GM23338 (cell line): ENCODE measurements at regions not wholly inside any gene's neighbourhood (a gene's known extent, or its start where the extent isn't known, plus 50 kb on each side); places are given as distances from the start of the nearest gene placed in this dataset.

Source experiments
- ATAC-seq: fragments of 200-7000 bp; cut with Tn5 transposase; 3 replicates; pipeline ENCODE4 v1.9.1; 2020
- DNase-seq: peaks from one replicate; pipeline ENCODE4 v3.0.0-alpha.2; 2015; ENCODE audit warnings: low spot score
- H2AFZ ChIP-seq: fragments of 200-600 bp; sonication (generic); 2 replicates; pipeline ENCODE4 v1.8.0; 2016; ENCODE audit warnings: antibody characterized with exemption, mild to moderate bottlenecking, moderate library complexity
- H3F3A ChIP-seq: fragments of 200-600 bp; sonication (generic); replicated peaks from 2 replicates; pipeline ENCODE4 v1.8.0; 2017; ENCODE audit warnings: antibody characterized with exemption, mixed run types, low read depth
- H3K27ac ChIP-seq: fragments of 200-600 bp; sonication (generic); 2 replicates; pipeline ENCODE4 v1.6.1; 2016; ENCODE audit warnings: low read depth
- H3K27me3 ChIP-seq: fragments of 200-600 bp; sonication (generic); 2 replicates; pipeline ENCODE4 v1.8.0; 2016; ENCODE audit warnings: mild to moderate bottlenecking, mixed run types, moderate library complexity; ENCODE audit not compliant: insufficient read depth
- H3K36me3 ChIP-seq: fragments of 200-600 bp; sonication (generic); 2 replicates; pipeline ENCODE4 v1.8.0; 2016; ENCODE audit warnings: mild to moderate bottlenecking; ENCODE audit not compliant: insufficient read depth
- H3K4me1 ChIP-seq: fragments of 200-600 bp; sonication (generic); 2 replicates; pipeline ENCODE4 v1.8.0; 2016; ENCODE audit warnings: mild to moderate bottlenecking, moderate library complexity; ENCODE audit not compliant: insufficient read depth
- H3K4me2 ChIP-seq: fragments of 200-600 bp; sonication (generic); 2 replicates; pipeline ENCODE4 v1.7.1; 2017; ENCODE audit warnings: mixed run types
- H3K4me3 ChIP-seq: fragments of 200-600 bp; sonication (generic); 2 replicates; pipeline ENCODE4 v1.6.1; 2016; ENCODE audit warnings: mixed run types
- H3K79me2 ChIP-seq: fragments of 200-600 bp; sonication (generic); replicated peaks from 2 replicates; pipeline ENCODE4 v1.8.0; 2017; ENCODE audit warnings: mild to moderate bottlenecking; ENCODE audit not compliant: insufficient read depth
- H3K9me2 ChIP-seq: fragments of 200-600 bp; sonication (generic); 2 replicates; pipeline ENCODE4 v1.8.0; 2017; ENCODE audit not compliant: insufficient read depth
- H4K20me1 ChIP-seq: fragments of 200-600 bp; sonication (generic); replicated peaks from 2 replicates; pipeline ENCODE4 v1.8.0; 2017; ENCODE audit warnings: mild to moderate bottlenecking; ENCODE audit not compliant: insufficient read depth
- H3K27ac Mint-ChIP-seq: 2 replicates; pipeline ENCODE4 v1.8.0; 2020; ENCODE audit warnings: inconsistent platforms, mild to moderate bottlenecking, moderate library complexity, mixed read lengths
- H3K27me3 Mint-ChIP-seq: 3 replicates; pipeline ENCODE4 v1.8.0; 2022; ENCODE audit warnings: low read depth, mild to moderate bottlenecking, moderate library complexity, mixed read lengths, inconsistent platforms; ENCODE audit not compliant: insufficient read depth, poor library complexity
- H3K36me3 Mint-ChIP-seq: 3 replicates; pipeline ENCODE4 v1.8.0; 2021; ENCODE audit warnings: low read depth, mild to moderate bottlenecking, inconsistent platforms, moderate library complexity, mixed read lengths
- H3K4me1 Mint-ChIP-seq: 3 replicates; pipeline ENCODE4 v1.8.0; 2020; ENCODE audit warnings: mild to moderate bottlenecking, inconsistent platforms, mixed read lengths
- H3K4me3 Mint-ChIP-seq: 3 replicates; pipeline ENCODE4 v1.8.0; 2021; ENCODE audit warnings: moderate library complexity, mild to moderate bottlenecking, inconsistent platforms, mixed read lengths
- H3K9me3 Mint-ChIP-seq: 3 replicates; pipeline ENCODE4 v1.8.0; 2020; ENCODE audit warnings: moderate library complexity, mild to moderate bottlenecking, inconsistent platforms, mixed read lengths
- CREB1 ChIP-seq: fragments of 250-450 bp; sonication (Bioruptor Pico); IDR thresholded peaks from 2 replicates; pipeline ENCODE4 v1.5.0; 2020; ENCODE audit warnings: low read depth, mild to moderate bottlenecking, moderate library complexity
- EZH2 ChIP-seq: fragments of 200-600 bp; sonication (generic); IDR thresholded peaks from one replicate; pipeline ENCODE4 v1.8.0; 2017; ENCODE audit warnings: antibody characterized with exemption, mild to moderate bottlenecking, low read depth; ENCODE audit not compliant: unreplicated experiment
- EZH2phosphoT487 ChIP-seq: fragments of 200-600 bp; sonication (generic); IDR thresholded peaks from one replicate; pipeline ENCODE4 v1.8.1; 2018; ENCODE audit warnings: antibody characterized with exemption; ENCODE audit not compliant: unreplicated experiment
- JUNB ChIP-seq: IDR thresholded peaks from one replicate; pipeline ENCODE4 v1.6.1; 2016; ENCODE audit warnings: antibody characterized with exemption; ENCODE audit not compliant: unreplicated experiment
- NANOG ChIP-seq: IDR thresholded peaks from 2 replicates; pipeline ENCODE4 v1.6.1; 2016; ENCODE audit warnings: antibody characterized with exemption, borderline replicate concordance
- POLR2AphosphoS5 ChIP-seq: IDR thresholded peaks from 2 replicates; pipeline ENCODE4 v1.6.1; 2016; ENCODE audit warnings: antibody characterized with exemption, low read depth
- STAT1 ChIP-seq: IDR thresholded peaks from one replicate; pipeline ENCODE4 v1.6.1; 2016; ENCODE audit warnings: antibody characterized with exemption; ENCODE audit not compliant: unreplicated experiment
- ZNF114 ChIP-seq: fragments of 250-450 bp; sonication (Bioruptor Pico); IDR thresholded peaks from 2 replicates; pipeline ENCODE4 v1.5.0; 2020; ENCODE audit warnings: mild to moderate bottlenecking, moderate library complexity
- ZNF331 ChIP-seq: fragments of 250-450 bp; sonication (Bioruptor Pico); IDR thresholded peaks from 2 replicates; pipeline ENCODE4 v1.5.0; 2020; ENCODE audit warnings: low read depth, mild to moderate bottlenecking, moderate library complexity
- TF ChIP-seq, protein P1 (sequence below): fragments of 250-450 bp; sonication (Bioruptor Pico); IDR thresholded peaks from 2 replicates; pipeline ENCODE4 v1.5.0; 2020; ENCODE audit warnings: mild to moderate bottlenecking, moderate library complexity
- TF ChIP-seq, protein P2 (sequence below): IDR thresholded peaks from one replicate; pipeline ENCODE4 v1.6.1; 2018; ENCODE audit warnings: antibody characterized with exemption; ENCODE audit not compliant: unreplicated experiment

- Histone ChIP-seq H3F3A (no peaks in the 10 kb centered on the region), H3K27ac (no peak overlapping the region), H3K27me3 (no peaks in the 10 kb centered on the region), H3K4me3 (no peak overlapping the region), H3K79me2 (no peaks in the 10 kb centered on the region), H2AFZ (no peak overlapping the region), H3K4me1 (no peaks in the 10 kb centered on the region), H3K9me2 (no peaks in the 10 kb centered on the region), H3K4me2 (no peak overlapping the region), H4K20me1 (no peaks in the 10 kb centered on the region), H3K36me3 (no peaks in the 10 kb centered on the region)
- Mint-ChIP-seq H3K27me3 (peaks cover 12% of the 10 kb centered on the region), H3K9me3 (no peaks in the 10 kb centered on the region), H3K4me1 (peaks cover 17% of the 10 kb centered on the region), H3K27ac (no peak overlapping the region), H3K36me3 (no peaks in the 10 kb centered on the region), H3K4me3 (no peak overlapping the region)
- no peak for TF ChIP-seq CREB1 (CRISPR knock-in tag)
- TF ChIP-seq, protein P1, sequence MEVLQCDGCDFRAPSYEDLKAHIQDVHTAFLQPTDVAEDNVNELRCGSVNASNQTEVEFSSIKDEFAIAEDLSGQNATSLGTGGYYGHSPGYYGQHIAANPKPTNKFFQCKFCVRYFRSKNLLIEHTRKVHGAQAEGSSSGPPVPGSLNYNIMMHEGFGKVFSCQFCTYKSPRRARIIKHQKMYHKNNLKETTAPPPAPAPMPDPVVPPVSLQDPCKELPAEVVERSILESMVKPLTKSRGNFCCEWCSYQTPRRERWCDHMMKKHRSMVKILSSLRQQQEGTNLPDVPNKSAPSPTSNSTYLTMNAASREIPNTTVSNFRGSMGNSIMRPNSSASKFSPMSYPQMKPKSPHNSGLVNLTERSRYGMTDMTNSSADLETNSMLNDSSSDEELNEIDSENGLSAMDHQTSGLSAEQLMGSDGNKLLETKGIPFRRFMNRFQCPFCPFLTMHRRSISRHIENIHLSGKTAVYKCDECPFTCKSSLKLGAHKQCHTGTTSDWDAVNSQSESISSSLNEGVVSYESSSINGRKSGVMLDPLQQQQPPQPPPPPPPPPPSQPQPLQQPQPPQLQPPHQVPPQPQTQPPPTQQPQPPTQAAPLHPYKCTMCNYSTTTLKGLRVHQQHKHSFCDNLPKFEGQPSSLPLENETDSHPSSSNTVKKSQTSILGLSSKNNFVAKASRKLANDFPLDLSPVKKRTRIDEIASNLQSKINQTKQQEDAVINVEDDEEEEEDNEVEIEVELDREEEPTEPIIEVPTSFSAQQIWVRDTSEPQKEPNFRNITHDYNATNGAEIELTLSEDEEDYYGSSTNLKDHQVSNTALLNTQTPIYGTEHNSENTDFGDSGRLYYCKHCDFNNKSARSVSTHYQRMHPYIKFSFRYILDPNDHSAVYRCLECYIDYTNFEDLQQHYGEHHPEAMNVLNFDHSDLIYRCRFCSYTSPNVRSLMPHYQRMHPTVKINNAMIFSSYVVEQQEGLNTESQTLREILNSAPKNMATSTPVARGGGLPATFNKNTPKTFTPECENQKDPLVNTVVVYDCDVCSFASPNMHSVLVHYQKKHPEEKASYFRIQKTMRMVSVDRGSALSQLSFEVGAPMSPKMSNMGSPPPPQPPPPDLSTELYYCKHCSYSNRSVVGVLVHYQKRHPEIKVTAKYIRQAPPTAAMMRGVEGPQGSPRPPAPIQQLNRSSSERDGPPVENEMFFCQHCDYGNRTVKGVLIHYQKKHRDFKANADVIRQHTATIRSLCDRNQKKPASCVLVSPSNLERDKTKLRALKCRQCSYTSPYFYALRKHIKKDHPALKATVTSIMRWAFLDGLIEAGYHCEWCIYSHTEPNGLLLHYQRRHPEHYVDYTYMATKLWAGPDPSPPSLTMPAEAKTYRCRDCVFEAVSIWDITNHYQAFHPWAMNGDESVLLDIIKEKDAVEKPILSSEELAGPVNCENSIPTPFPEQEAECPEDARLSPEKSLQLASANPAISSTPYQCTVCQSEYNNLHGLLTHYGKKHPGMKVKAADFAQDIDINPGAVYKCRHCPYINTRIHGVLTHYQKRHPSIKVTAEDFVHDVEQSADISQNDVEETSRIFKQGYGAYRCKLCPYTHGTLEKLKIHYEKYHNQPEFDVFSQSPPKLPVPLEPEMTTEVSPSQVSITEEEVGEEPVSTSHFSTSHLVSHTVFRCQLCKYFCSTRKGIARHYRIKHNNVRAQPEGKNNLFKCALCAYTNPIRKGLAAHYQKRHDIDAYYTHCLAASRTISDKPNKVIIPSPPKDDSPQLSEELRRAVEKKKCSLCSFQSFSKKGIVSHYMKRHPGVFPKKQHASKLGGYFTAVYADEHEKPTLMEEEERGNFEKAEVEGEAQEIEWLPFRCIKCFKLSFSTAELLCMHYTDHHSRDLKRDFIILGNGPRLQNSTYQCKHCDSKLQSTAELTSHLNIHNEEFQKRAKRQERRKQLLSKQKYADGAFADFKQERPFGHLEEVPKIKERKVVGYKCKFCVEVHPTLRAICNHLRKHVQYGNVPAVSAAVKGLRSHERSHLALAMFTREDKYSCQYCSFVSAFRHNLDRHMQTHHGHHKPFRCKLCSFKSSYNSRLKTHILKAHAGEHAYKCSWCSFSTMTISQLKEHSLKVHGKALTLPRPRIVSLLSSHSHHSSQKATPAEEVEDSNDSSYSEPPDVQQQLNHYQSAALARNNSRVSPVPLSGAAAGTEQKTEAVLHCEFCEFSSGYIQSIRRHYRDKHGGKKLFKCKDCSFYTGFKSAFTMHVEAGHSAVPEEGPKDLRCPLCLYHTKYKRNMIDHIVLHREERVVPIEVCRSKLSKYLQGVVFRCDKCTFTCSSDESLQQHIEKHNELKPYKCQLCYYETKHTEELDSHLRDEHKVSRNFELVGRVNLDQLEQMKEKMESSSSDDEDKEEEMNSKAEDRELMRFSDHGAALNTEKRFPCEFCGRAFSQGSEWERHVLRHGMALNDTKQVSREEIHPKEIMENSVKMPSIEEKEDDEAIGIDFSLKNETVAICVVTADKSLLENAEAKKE (CRISPR knock-in tag): no peak
- TF ChIP-seq EZH2: no peak
- TF ChIP-seq ZNF114 (CRISPR knock-in tag): no peak
- TF ChIP-seq EZH2phosphoT487: no peak
- TF ChIP-seq JUNB: no peak
- no peak for TF ChIP-seq POLR2AphosphoS5
- TF ChIP-seq, protein P2, sequence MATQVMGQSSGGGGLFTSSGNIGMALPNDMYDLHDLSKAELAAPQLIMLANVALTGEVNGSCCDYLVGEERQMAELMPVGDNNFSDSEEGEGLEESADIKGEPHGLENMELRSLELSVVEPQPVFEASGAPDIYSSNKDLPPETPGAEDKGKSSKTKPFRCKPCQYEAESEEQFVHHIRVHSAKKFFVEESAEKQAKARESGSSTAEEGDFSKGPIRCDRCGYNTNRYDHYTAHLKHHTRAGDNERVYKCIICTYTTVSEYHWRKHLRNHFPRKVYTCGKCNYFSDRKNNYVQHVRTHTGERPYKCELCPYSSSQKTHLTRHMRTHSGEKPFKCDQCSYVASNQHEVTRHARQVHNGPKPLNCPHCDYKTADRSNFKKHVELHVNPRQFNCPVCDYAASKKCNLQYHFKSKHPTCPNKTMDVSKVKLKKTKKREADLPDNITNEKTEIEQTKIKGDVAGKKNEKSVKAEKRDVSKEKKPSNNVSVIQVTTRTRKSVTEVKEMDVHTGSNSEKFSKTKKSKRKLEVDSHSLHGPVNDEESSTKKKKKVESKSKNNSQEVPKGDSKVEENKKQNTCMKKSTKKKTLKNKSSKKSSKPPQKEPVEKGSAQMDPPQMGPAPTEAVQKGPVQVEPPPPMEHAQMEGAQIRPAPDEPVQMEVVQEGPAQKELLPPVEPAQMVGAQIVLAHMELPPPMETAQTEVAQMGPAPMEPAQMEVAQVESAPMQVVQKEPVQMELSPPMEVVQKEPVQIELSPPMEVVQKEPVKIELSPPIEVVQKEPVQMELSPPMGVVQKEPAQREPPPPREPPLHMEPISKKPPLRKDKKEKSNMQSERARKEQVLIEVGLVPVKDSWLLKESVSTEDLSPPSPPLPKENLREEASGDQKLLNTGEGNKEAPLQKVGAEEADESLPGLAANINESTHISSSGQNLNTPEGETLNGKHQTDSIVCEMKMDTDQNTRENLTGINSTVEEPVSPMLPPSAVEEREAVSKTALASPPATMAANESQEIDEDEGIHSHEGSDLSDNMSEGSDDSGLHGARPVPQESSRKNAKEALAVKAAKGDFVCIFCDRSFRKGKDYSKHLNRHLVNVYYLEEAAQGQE: no peak
- no peak for TF ChIP-seq STAT1
- no peak for TF ChIP-seq ZNF331 (CRISPR knock-in tag)
- TF ChIP-seq NANOG: no peak
- DNase-seq: no peak
- ATAC-seq: no peak
Observed at GRCh38 chrX:39905538-39905891, 192.2 kb downstream of the BCOR start.
